ENCODE measurements at regions not wholly inside any gene's neighbourhood (a gene's known extent, or its start where the extent isn't known, plus 50 kb on each side); places are given as distances from the start of the nearest gene placed in this dataset.

DNA sequence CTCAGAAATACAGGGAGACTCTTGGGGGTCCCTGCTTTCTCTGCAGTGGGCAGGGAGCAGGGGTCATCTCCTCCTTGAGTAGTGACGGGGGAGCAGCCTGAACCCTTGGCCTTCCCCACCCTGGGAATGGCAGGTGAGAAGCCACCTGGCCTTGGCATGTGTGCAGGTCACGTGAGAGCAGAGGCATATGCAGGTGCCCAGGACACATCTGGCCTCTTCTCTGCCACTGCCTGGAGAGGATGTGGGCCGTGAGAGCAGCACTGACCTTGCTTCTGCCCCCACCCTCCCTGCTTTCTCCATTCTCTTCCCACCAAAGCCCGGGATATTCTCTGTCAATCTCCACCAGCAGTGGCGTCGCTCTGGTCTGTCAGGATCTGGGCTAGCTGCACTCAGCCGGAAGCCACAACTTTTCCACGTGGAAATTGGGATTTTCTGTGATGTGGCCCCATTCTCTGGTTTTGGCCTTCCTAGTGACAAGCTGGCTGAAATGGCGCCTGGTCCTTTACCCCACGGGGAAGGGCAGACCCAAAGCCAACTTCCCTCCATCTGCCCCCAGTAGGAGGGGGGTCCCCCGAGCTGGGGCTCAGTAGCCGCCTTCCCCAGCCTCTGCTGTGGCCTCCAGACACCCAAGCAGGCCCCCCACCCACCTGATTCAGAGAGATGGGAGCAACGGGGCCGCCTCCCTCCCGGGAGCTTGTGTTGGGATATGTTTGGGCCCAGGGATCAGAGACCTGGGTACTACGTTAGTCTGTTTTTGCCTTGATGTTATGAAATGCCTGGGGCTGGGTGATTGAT is 70.4 kb upstream of the FCN1 start:
- no peak for DNase-seq

GRCh38 chr9:134988706-134989105 is 71.0 kb upstream of the FCN1 start:
- no peak for DNase-seq

- DNase-seq, result no peak
Measured at GRCh38 chr9:134989206-134990065, 71.7 kb upstream of the FCN1 start.

GRCh38 chr9:134991808-134992754 is 74.4 kb upstream of the FCN1 start:
- DNase-seq, result no peak

- DNase-seq, result no peak
Measured at GRCh38 chr9:134992755-134993124, 75.0 kb upstream of the FCN1 start.

DNA sequence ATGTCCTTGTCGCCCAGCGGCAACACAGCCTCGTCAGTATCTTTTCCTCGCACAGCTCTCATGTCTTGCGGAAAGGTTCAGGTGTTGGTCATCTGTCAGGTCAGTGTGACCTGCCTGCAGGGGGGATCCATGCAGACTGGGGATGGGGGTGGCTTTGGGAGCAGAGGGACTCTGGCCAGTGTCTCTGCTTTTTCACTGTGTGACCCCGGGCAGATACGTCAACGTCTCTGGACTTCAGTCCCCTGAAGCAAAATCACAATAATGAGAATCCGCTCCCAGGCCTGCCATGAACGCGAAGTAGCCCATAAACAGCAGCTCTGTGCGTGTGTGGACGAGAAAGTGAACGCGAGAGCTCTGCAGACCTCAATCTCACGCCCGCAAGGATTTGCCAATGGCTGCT is 75.7 kb upstream of the FCN1 start:
- no peak for DNase-seq

- no peak for DNase-seq
Measured at GRCh38 chr9:134993996-134994720, 76.4 kb upstream of the FCN1 start.

DNA sequence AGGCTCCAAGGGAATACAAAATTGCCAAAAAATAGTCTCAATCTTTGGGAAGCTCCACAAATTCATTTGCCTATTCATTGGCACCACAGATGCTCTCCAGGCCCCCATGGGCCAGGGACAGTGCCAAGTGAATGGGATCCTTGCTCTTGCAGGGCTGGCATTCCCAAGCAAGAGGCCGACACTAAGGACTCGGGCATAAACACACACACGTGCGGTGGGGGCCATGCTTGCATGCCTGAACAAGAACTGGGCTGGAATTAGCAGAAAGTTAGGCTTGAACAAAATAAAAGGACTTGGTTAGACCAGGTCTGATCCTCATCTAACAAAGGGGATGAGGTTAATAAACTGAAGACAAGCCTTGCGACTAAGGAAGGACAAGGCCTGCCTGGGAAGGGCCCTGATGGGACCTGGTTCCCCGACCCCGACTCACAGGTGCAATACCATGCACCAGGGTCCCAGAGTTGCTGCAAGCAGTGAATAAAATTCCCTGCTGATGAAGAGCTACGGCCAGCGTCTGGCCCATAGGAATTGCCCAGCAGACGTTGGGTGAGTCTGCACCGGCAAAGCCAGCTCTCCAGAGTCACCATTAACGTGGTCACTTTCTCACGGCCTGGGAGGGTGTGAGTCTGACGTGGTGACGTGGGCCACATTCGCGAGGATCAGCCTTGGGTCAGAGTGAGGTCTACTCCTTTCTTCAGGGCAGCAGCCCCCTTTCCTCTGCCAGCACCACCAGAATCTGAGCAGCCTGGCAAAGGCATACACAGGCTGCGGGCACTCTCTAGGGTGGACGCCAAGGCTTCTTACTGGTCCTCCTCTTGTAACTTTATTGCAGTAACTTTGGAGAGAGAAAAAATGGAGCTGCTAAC is 77.4 kb upstream of the FCN1 start:
- no peak for DNase-seq

- no peak for DNase-seq
Measured at GRCh38 chr9:134995792-134996120, 78.0 kb upstream of the FCN1 start.

- no peak for DNase-seq
Measured at GRCh38 chr9:134996591-134997530, 79.1 kb upstream of the FCN1 start.

- no peak for DNase-seq
Measured at GRCh38 chr9:135000647-135001245, 83.0 kb upstream of the FCN1 start.

DNA sequence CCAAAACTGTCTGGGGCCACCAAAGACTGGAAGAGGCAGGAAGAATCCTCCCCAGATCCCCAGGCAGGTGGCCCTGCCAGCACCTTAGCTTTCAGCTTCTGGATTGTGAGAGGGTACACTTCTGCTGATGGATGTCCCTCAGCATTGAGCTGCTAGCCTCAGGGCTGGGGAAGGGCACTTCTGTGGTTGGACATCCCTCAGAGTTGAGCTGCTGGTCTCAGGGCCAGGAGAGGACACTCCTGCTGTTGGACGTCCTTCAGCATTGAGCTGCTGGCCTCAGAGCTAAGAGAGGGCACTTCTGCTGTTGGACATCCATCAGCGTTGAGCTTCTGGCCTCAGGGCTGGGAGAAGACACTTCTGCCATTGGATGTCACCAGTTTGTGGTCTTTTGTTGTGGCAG is 83.8 kb upstream of the FCN1 start:
- DNase-seq, result no peak

DNA sequence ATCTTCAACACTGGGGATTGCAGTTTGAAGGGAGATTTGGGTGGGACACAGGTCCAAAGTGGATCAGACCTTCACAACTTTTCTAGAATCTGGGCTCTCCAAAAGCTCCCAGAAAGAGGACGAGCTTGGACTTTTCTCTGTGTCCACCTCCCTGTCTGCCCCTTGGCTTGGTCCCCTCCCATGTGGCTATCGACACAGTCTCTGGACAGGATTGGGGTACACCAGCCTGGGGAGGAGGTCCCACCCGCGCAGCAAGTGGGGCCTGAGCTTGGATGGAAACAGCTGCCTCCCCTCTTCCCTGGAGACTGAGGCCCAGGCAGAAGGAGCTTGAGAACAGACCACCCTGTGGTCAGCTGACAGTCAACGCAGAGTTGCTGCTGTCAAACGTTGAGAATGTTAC is 84.6 kb upstream of the FCN1 start:
- DNase-seq, result no peak

DNA sequence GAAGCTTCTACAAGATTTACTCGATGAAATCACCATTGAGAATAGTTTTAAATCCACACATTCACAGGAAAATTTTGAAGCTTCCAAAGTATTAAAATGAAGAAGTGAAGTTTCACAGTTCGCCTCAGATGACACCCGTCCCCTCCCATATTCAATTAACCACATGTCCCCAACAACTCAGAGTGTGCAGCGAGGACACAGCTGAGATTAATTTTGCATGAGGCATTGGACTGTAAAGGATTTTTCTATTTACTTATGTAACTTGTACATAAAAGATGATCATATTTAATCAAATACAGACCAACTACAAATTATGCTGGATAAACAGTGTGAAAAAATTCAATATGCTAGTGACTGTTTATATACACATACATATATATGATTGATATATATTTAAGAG is 84.7 kb upstream of the OLFM1 start:
- no peak for DNase-seq

DNA sequence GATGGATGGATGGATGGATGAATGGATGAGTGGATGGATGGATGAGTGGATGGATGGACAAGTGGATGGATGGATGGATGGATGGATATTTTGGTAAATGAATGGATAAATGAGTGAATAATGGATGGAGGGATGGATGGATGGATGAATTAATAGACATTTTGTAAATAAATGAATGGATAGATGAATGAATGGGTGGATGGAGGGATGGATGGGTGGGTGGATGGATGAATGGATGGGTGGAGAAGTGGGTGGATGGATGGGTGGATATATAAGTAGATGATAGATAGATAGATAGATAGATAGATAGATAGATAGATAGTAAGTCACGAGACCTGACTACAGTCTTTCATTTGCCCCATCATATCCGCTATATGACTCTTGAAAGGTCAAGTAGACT is 82.7 kb upstream of the OLFM1 start:
- no peak for DNase-seq

- DNase-seq, result no peak
Measured at GRCh38 chr9:135006911-135007570, 80.4 kb upstream of the OLFM1 start.

- DNase-seq, result no peak
Measured at GRCh38 chr9:135007601-135008000, 79.9 kb upstream of the OLFM1 start.

GRCh38 chr9:135008416-135008815 is 79.1 kb upstream of the OLFM1 start:
- DNase-seq, result no peak

DNA sequence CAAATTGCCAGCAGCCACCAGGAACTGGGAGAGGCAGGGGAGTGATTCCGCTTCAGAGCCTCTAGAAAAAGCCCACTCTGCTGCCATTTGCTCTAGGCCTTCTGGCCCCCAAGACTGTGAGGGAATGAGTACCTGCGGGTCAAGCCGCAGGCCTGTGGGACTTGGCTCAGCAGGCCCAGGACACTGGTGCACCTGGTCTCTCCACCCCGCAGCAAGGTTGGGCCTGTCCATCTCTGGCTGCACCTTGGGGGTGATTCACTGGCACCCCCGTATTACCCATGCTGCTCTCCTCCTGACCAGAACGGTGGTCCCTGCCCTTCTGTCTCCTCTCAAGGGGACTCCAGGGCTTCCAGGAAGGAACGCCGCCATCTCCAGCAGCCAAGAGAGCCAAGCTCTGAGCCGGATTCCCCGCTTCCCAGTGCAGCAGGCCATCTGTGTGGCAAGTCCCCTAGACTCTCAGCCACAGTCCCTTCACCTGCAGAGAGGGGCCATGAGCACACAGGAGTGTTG is 78.4 kb upstream of the OLFM1 start:
- no peak for DNase-seq
